ENCODE measurements at regions not wholly inside any gene's neighbourhood (a gene's known extent, or its start where the extent isn't known, plus 50 kb on each side); places are given as distances from the start of the nearest gene placed in this dataset.
"Not testable (repeated sequence)": the region's sequence is repeated elsewhere in the genome, so short reads cannot be mapped to it uniquely, and the experiment has no call there.

DNA sequence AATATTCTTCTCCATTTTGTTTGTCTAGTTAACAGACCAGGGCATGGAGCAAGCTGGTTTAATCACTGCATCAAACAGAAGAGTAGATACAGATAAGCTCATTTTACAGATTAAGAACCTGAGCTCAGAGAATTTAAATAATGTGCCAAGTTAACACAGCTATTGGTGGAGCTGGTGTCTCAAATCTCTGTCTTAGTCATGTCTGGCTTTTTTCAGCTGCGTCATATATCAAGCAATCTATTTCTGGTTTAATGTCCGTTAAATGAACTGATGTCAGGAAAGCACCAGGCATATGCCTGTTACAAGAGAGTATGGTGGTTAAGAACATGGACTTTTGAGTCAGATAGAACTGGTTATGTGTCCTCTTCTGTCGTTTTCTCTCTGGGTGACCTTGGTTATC lies 79.8 kb upstream of the ADGRA3 start:
- Histone ChIP-seq H3F3A (ENCODE audit: insufficient read depth, low read length) (no peaks in the 10 kb centered on the region), H4K20me1 (ENCODE audit: insufficient read depth, low read length) (no peaks in the 10 kb centered on the region), H3K36me3 (ENCODE audit: insufficient read depth, low read length) (no peaks in the 10 kb centered on the region), H3K4me3 (ENCODE audit: low read depth, low read length, poor library complexity, severe bottlenecking) (no peak overlapping the region), H2AFZ (ENCODE audit: low read length) (no peak overlapping the region), H3K27me3 (ENCODE audit: insufficient read depth, low read length) (no peaks in the 10 kb centered on the region), H3K9me3 (ENCODE audit: low read length) (no peaks in the 10 kb centered on the region), H3K4me1 (ENCODE audit: insufficient read depth, low read length, severe bottlenecking) (no peaks in the 10 kb centered on the region), H3K79me2 (ENCODE audit: insufficient read depth, low read length) (no peaks in the 10 kb centered on the region), H3K9me2 (ENCODE audit: low read depth, low read length) (no peaks in the 10 kb centered on the region), H3K27ac (ENCODE audit: low read depth, low read length, poor library complexity, severe bottlenecking) (no peak overlapping the region), H3K9ac (ENCODE audit: low read length) (no peak overlapping the region), H3K4me2 (ENCODE audit: low read length) (no peak overlapping the region)
- TF ChIP-seq, protein P1, sequence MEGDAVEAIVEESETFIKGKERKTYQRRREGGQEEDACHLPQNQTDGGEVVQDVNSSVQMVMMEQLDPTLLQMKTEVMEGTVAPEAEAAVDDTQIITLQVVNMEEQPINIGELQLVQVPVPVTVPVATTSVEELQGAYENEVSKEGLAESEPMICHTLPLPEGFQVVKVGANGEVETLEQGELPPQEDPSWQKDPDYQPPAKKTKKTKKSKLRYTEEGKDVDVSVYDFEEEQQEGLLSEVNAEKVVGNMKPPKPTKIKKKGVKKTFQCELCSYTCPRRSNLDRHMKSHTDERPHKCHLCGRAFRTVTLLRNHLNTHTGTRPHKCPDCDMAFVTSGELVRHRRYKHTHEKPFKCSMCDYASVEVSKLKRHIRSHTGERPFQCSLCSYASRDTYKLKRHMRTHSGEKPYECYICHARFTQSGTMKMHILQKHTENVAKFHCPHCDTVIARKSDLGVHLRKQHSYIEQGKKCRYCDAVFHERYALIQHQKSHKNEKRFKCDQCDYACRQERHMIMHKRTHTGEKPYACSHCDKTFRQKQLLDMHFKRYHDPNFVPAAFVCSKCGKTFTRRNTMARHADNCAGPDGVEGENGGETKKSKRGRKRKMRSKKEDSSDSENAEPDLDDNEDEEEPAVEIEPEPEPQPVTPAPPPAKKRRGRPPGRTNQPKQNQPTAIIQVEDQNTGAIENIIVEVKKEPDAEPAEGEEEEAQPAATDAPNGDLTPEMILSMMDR (IDR thresholded peaks at IDR 0.05; ENCODE audit: low read length), result no peak
- no peak for TF ChIP-seq EZH2 (IDR thresholded peaks at IDR 0.05; ENCODE audit: borderline replicate concordance, low read length)

DNA sequence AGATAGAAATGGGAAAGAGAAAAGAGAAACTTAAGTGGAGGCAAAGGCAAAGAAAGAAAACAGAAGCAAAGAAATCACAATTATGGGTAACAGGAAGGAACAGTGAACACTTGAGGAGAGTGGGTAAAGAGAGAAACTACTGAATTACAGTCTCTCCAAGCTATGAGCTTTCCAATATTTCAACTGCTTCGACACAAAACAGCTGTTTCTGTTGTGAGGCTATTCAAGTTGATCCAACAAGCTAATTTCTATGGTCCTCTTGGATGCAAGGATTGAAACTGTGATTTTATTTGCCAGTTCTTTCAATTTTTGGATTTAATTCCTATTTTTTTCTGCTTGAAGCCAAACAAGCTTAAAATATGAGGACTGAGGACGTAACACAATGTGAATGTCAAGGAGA lies 80.5 kb upstream of the ADGRA3 start:
- no peak overlapping the region for H3K27ac ChIP-seq (ENCODE audit: low read depth, low read length, poor library complexity, severe bottlenecking)
- H3K27me3 ChIP-seq (ENCODE audit: insufficient read depth, low read length), result no peaks in the 10 kb centered on the region
- H3K9me2 ChIP-seq (ENCODE audit: low read depth, low read length), result no peaks in the 10 kb centered on the region
- no peaks in the 10 kb centered on the region for H4K20me1 ChIP-seq (ENCODE audit: insufficient read depth, low read length)
- H3K4me2 ChIP-seq (ENCODE audit: low read length), result no peak overlapping the region
- no peaks in the 10 kb centered on the region for H3K4me1 ChIP-seq (ENCODE audit: insufficient read depth, low read length, severe bottlenecking)
- H3K9ac ChIP-seq (ENCODE audit: low read length), result no peak overlapping the region
- H3F3A ChIP-seq (ENCODE audit: insufficient read depth, low read length), result no peaks in the 10 kb centered on the region
- no peaks in the 10 kb centered on the region for H3K36me3 ChIP-seq (ENCODE audit: insufficient read depth, low read length)
- no peaks in the 10 kb centered on the region for H3K79me2 ChIP-seq (ENCODE audit: insufficient read depth, low read length)
- H2AFZ ChIP-seq (ENCODE audit: low read length), result no peak overlapping the region
- TF ChIP-seq EZH2 (IDR thresholded peaks at IDR 0.05; ENCODE audit: borderline replicate concordance, low read length), result no peak
- TF ChIP-seq, protein P1 (IDR thresholded peaks at IDR 0.05; ENCODE audit: low read length), result no peak
- H3K9me3 ChIP-seq (ENCODE audit: low read length), result no peaks in the 10 kb centered on the region
- no peak overlapping the region for H3K4me3 ChIP-seq (ENCODE audit: low read depth, low read length, poor library complexity, severe bottlenecking)

DNA sequence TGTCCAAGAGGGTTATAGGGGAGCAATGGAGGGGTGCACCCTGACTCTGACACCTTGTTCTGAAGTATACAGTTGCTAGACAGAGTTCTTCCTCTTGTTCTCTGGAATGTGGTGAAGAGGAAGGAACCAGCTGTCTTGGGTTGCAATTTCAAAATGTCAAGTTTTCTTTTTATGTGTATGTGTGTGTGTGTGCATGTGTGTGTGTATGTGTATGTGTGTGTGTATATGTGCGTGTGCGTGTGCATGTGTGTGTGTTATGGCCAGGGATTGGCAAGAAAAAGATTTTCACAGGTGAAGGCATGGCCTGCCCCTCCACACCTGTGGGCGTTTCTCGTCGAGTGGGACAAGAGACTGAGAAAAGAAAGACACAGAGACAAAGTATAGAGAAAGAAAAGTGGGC lies 81.6 kb upstream of the ADGRA3 start:
- Histone ChIP-seq H2AFZ (ENCODE audit: low read length) (no peak overlapping the region), H3K36me3 (ENCODE audit: insufficient read depth, low read length) (no peaks in the 10 kb centered on the region), H3K4me3 (ENCODE audit: low read depth, low read length, poor library complexity, severe bottlenecking) (no peak overlapping the region), H3K9me2 (ENCODE audit: low read depth, low read length) (no peaks in the 10 kb centered on the region), H4K20me1 (ENCODE audit: insufficient read depth, low read length) (no peaks in the 10 kb centered on the region), H3K4me1 (ENCODE audit: insufficient read depth, low read length, severe bottlenecking) (no peaks in the 10 kb centered on the region), H3K9ac (ENCODE audit: low read length) (no peak overlapping the region), H3K27ac (ENCODE audit: low read depth, low read length, poor library complexity, severe bottlenecking) (no peak overlapping the region), H3K27me3 (ENCODE audit: insufficient read depth, low read length) (no peaks in the 10 kb centered on the region), H3K79me2 (ENCODE audit: insufficient read depth, low read length) (no peaks in the 10 kb centered on the region), H3K9me3 (ENCODE audit: low read length) (no peaks in the 10 kb centered on the region), H3K4me2 (ENCODE audit: low read length) (no peak overlapping the region), H3F3A (ENCODE audit: insufficient read depth, low read length) (no peaks in the 10 kb centered on the region)
- TF ChIP-seq, protein P1 (IDR thresholded peaks at IDR 0.05; ENCODE audit: low read length), result no peak
- TF ChIP-seq EZH2 (IDR thresholded peaks at IDR 0.05; ENCODE audit: borderline replicate concordance, low read length), result no peak

DNA sequence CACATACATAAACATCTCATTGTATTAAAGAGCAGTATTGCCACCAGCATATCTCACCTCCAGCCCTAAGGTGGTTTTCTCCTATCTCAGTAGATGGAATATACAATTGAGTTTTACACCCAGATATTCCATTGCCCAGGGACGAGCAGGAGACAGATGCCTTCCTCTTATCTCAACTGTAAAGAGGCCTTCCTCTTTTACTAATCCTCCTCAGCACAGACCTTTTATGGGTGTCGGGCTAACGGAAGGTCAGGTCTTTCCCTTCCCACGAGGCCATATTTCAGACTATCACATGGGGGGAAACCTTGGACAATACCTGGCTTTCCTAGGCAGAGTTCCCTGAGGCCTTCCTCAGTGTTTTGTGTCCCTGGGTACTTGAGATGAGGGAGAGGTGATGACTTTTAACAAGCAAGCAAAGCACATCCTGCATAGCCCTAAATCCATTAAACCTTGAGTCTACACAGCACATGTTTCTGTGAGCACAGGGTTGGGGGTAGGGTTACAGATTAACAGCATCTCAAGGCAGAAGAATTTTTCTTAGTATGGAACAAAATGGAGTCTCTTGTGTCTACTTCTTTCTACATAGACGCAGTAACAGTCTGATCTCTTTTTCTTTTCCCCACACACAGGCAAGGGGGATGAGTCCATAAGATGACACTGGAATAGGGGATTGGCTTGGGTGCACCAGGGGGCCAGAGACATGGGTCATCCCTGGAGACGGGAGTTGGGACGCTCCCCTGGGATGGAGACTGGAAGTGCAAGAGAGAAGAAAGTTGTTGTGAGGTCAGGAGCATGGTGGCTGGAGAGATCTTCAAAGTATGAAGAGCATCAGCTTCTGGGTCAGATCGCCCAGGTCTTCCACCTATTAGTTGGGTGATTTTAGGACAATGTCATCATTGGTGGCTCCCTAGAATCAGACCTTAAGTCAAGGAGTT lies 82.5 kb upstream of the ADGRA3 start:
- H2AFZ ChIP-seq (ENCODE audit: low read length); H3K4me3 ChIP-seq (ENCODE audit: low read depth, low read length, poor library complexity, severe bottlenecking); H3K27me3 ChIP-seq (ENCODE audit: insufficient read depth, low read length); H3K27ac ChIP-seq (ENCODE audit: low read depth, low read length, poor library complexity, severe bottlenecking); H3K9me3 ChIP-seq (ENCODE audit: low read length); H3K4me2 ChIP-seq (ENCODE audit: low read length); H3K4me1 ChIP-seq (ENCODE audit: insufficient read depth, low read length, severe bottlenecking); H3K36me3 ChIP-seq (ENCODE audit: insufficient read depth, low read length); H4K20me1 ChIP-seq (ENCODE audit: insufficient read depth, low read length); H3F3A ChIP-seq (ENCODE audit: insufficient read depth, low read length); H3K79me2 ChIP-seq (ENCODE audit: insufficient read depth, low read length); H3K9me2 ChIP-seq (ENCODE audit: low read depth, low read length); H3K9ac ChIP-seq (ENCODE audit: low read length): not testable (repeated sequence)

DNA sequence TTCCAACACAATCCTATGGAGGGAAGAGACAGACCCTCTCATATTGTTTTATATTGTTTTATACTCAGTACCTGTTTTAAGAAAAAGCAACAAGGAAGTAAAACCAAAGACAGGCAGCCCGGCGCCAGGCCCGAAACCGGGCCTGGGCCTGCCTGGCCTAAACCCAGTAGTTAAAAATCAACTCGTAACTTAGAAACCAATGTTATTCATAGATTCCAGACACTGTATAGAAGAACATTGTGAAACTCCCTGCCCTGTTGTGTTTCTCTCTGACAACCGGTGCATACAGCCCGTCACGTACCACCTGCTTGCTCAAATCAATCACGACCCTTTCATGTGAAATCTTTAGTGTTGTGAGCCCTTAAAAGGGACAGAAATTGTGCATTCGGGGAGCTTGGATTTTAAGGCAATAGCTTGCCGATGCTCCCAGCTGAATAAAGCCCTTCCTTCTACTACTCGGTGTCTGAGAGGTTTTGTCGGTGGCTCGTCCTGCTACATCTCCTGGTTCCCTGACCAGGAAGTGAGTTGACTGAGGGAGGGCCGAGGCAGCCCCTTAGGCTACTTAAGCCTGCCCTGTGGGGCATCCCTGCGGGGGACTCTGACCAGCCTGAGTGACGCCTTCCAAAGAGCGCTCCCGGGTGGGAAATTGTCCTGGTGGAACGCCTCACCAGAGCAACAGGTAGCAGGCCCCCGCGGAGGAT lies 83.5 kb upstream of the ADGRA3 start:
- not testable (repeated sequence) for H3K4me1 ChIP-seq (ENCODE audit: insufficient read depth, low read length, severe bottlenecking); H3K27me3 ChIP-seq (ENCODE audit: insufficient read depth, low read length); H3K9me2 ChIP-seq (ENCODE audit: low read depth, low read length); H3K36me3 ChIP-seq (ENCODE audit: insufficient read depth, low read length); H4K20me1 ChIP-seq (ENCODE audit: insufficient read depth, low read length); H3K4me2 ChIP-seq (ENCODE audit: low read length); H3K9ac ChIP-seq (ENCODE audit: low read length); H3K9me3 ChIP-seq (ENCODE audit: low read length); H3K4me3 ChIP-seq (ENCODE audit: low read depth, low read length, poor library complexity, severe bottlenecking); H3K79me2 ChIP-seq (ENCODE audit: insufficient read depth, low read length); H3K27ac ChIP-seq (ENCODE audit: low read depth, low read length, poor library complexity, severe bottlenecking); H2AFZ ChIP-seq (ENCODE audit: low read length); H3F3A ChIP-seq (ENCODE audit: insufficient read depth, low read length)

Measured in OCI-LY1 (cell line).